ENCODE measurements at regions not wholly inside any gene's neighbourhood (a gene's known extent, or its start where the extent isn't known, plus 50 kb on each side); places are given as distances from the start of the nearest gene placed in this dataset.

GRCh38 chrX:36577006-36577405, 431.2 kb upstream of the FAM47C start:
- ATAC-seq (ENCODE audit: insufficient read depth, low FRiP score) (no peak), DNase-seq (no peak)
- WGBS, 2 donors: 57 to 77% methylated on average over 2 of the region's 2 CpGs
- TF ChIP-seq CTCF (IDR thresholded peaks at IDR 0.05; ENCODE audit: control extremely low read depth, extremely low read depth): no peak
- Histone ChIP-seq H3K36me3 (ENCODE audit: control insufficient read depth in 4 of 4, insufficient read depth in 4 of 4, low read length in 4 of 4) (no peaks in the 10 kb centered on the region), H3K4me3 (no peak overlapping the region), H3K9ac (ENCODE audit: insufficient read depth in 1 of 2, low read length in 2 of 2) (no peak overlapping the region), H3K4me1 (ENCODE audit: control insufficient read depth in 5 of 5, insufficient read depth in 5 of 5, low read length in 5 of 5) (no peaks in the 10 kb centered on the region), H3K27ac (ENCODE audit: low read depth in 1 of 2, low read length in 1 of 2) (no peak overlapping the region), H3K27me3 (ENCODE audit: control insufficient read depth in 3 of 3, insufficient read depth in 3 of 3, low read length in 2 of 3) (peaks cover 0 to 15% (median 3%) of the 10 kb centered on the region in 3 donors), H3K9me3 (ENCODE audit: control insufficient read depth in 4 of 4, insufficient read depth in 3 of 4, low read length in 3 of 4) (no peaks in the 10 kb centered on the region)

GRCh38 chrX:36581030-36581429, 427.1 kb upstream of the FAM47C start:
- Histone ChIP-seq H3K4me3 (no peak overlapping the region), H3K36me3 (ENCODE audit: control insufficient read depth in 4 of 4, insufficient read depth in 4 of 4, low read length in 4 of 4) (no peaks in the 10 kb centered on the region), H3K27ac (ENCODE audit: low read depth in 1 of 2, low read length in 1 of 2) (no peak overlapping the region), H3K9ac (ENCODE audit: insufficient read depth in 1 of 2, low read length in 2 of 2) (no peak overlapping the region), H3K9me3 (ENCODE audit: control insufficient read depth in 4 of 4, insufficient read depth in 3 of 4, low read length in 3 of 4) (peaks cover 0 to 2% (median 0%) of the 10 kb centered on the region in 4 donors), H3K4me1 (ENCODE audit: control insufficient read depth in 5 of 5, insufficient read depth in 5 of 5, low read length in 5 of 5) (no peaks in the 10 kb centered on the region), H3K27me3 (ENCODE audit: control insufficient read depth in 3 of 3, insufficient read depth in 3 of 3, low read length in 2 of 3) (peaks cover 0 to 9% (median 0%) of the 10 kb centered on the region in 3 donors)
- peak; percentile 38 to 55 (median 48) for DNase-seq
- TF ChIP-seq CTCF (IDR thresholded peaks at IDR 0.05; ENCODE audit: control extremely low read depth, extremely low read depth): no peak
- 64 to 75% methylated on average over 4 of the region's 4 CpGs for WGBS, 2 donors
- no peak for ATAC-seq (ENCODE audit: insufficient read depth, low FRiP score)

- DNase-seq (no peak), ATAC-seq (ENCODE audit: insufficient read depth, low FRiP score) (no peak)
- WGBS, 2 donors: 80 to 92% methylated on average over 6 of the region's 6 CpGs
- Histone ChIP-seq H3K9me3 (ENCODE audit: control insufficient read depth in 4 of 4, insufficient read depth in 3 of 4, low read length in 3 of 4) (peaks cover 0 to 2% (median 0%) of the 10 kb centered on the region in 4 donors), H3K4me1 (ENCODE audit: control insufficient read depth in 5 of 5, insufficient read depth in 5 of 5, low read length in 5 of 5) (no peaks in the 10 kb centered on the region), H3K4me3 (no peak overlapping the region), H3K36me3 (ENCODE audit: control insufficient read depth in 4 of 4, insufficient read depth in 4 of 4, low read length in 4 of 4) (no peaks in the 10 kb centered on the region), H3K27me3 (ENCODE audit: control insufficient read depth in 3 of 3, insufficient read depth in 3 of 3, low read length in 2 of 3) (peaks cover 0 to 4% (median 4%) of the 10 kb centered on the region in 3 donors), H3K27ac (ENCODE audit: low read depth in 1 of 2, low read length in 1 of 2) (no peak overlapping the region), H3K9ac (ENCODE audit: insufficient read depth in 1 of 2, low read length in 2 of 2) (no peak overlapping the region)
- TF ChIP-seq CTCF (IDR thresholded peaks at IDR 0.05; ENCODE audit: control extremely low read depth, extremely low read depth): no peak
These were observed 424.5 kb upstream of the FAM47C start for GRCh38 chrX:36583674-36584073.
